Neural progenitor cell (in vitro differentiated cells): ENCODE measurements at regions not wholly inside any gene's neighbourhood (a gene's known extent, or its start where the extent isn't known, plus 50 kb on each side); places are given as distances from the start of the nearest gene placed in this dataset.
A peak's percentile ranks its signal among the peaks of the same experiment; 100 is the strongest.

Source experiments
- DNase-seq: peaks from one replicate; pipeline ENCODE4 v3.0.0-alpha.2; 2016; ENCODE audit warnings: low spot score
- H2AFZ ChIP-seq: fragments of 200-600 bp; sonication (generic); replicated peaks from 2 replicates; pipeline ENCODE4 v1.6.1; 2016; ENCODE audit warnings: antibody characterized with exemption
- H3F3A ChIP-seq: fragments of 200-600 bp; sonication (generic); 2 replicates; pipeline ENCODE4 v1.6.1; 2016; ENCODE audit warnings: antibody characterized with exemption, low read depth
- H3K27ac ChIP-seq: fragments of 200-600 bp; sonication (generic); 2 replicates; pipeline ENCODE4 v1.5.1; 2016; ENCODE audit warnings: mild to moderate bottlenecking
- H3K27me3 ChIP-seq: fragments of 200-600 bp; sonication (generic); 2 replicates; pipeline ENCODE4 v1.6.1; 2016; ENCODE audit warnings: mild to moderate bottlenecking, moderate library complexity
- H3K36me3 ChIP-seq: fragments of 200-600 bp; sonication (generic); 2 replicates; pipeline ENCODE4 v1.5.1; 2016
- H3K4me1 ChIP-seq: fragments of 200-600 bp; sonication (generic); 2 replicates; pipeline ENCODE4 v1.6.1; 2016; ENCODE audit warnings: mixed run types
- H3K4me2 ChIP-seq: fragments of 200-600 bp; sonication (generic); 2 replicates; pipeline ENCODE4 v1.6.1; 2016
- H3K4me3 ChIP-seq: fragments of 200-600 bp; sonication (generic); 2 replicates; pipeline ENCODE4 v1.5.1; 2016
- H3K79me2 ChIP-seq: fragments of 200-600 bp; sonication (generic); 2 replicates; pipeline ENCODE4 v1.6.1; 2016; ENCODE audit warnings: low read depth
- H3K9ac ChIP-seq: fragments of 200-600 bp; sonication (generic); 2 replicates; pipeline ENCODE4 v1.6.1; 2016
- H3K9me3 ChIP-seq: fragments of 200-600 bp; sonication (generic); 2 replicates; pipeline ENCODE4 v1.5.1; 2016; ENCODE audit warnings: low read depth
- H4K20me1 ChIP-seq: fragments of 200-600 bp; sonication (generic); 2 replicates; pipeline ENCODE4 v1.6.1; 2016; ENCODE audit warnings: low read depth
- H3K27ac Mint-ChIP-seq: 3 replicates; pipeline ENCODE4 v1.8.0; 2021; ENCODE audit warnings: mixed read lengths
- H3K27me3 Mint-ChIP-seq: 2 replicates; pipeline ENCODE4 v1.8.0; 2022; ENCODE audit warnings: low read depth, mild to moderate bottlenecking, inconsistent platforms, moderate library complexity, mixed read lengths; ENCODE audit not compliant: insufficient read depth
- H3K36me3 Mint-ChIP-seq: 3 replicates; pipeline ENCODE4 v1.8.0; 2021; ENCODE audit warnings: mixed read lengths
- H3K4me1 Mint-ChIP-seq: 3 replicates; pipeline ENCODE4 v1.8.0; 2021; ENCODE audit warnings: mixed read lengths
- H3K4me3 Mint-ChIP-seq: 3 replicates; pipeline ENCODE4 v1.8.0; 2021; ENCODE audit warnings: mild to moderate bottlenecking, moderate library complexity, mixed read lengths
- H3K9me3 Mint-ChIP-seq: 3 replicates; pipeline ENCODE4 v1.8.0; 2020; ENCODE audit warnings: mixed read lengths
- EZH2 ChIP-seq: fragments of 200-600 bp; sonication (generic); IDR thresholded peaks from 2 replicates; pipeline ENCODE4 v1.6.1; 2017; ENCODE audit warnings: antibody characterized with exemption, mild to moderate bottlenecking, moderate library complexity
- EZH2phosphoT487 ChIP-seq: fragments of 200-600 bp; sonication (generic); IDR thresholded peaks from 2 replicates; pipeline ENCODE4 v1.6.1; 2017; ENCODE audit warnings: antibody characterized with exemption
- TF ChIP-seq, protein P1 (sequence below): fragments of 200-600 bp; sonication (generic); IDR thresholded peaks from 2 replicates; pipeline ENCODE4 v1.5.1; 2017; ENCODE audit warnings: antibody characterized with exemption, mild to moderate bottlenecking

DNA sequence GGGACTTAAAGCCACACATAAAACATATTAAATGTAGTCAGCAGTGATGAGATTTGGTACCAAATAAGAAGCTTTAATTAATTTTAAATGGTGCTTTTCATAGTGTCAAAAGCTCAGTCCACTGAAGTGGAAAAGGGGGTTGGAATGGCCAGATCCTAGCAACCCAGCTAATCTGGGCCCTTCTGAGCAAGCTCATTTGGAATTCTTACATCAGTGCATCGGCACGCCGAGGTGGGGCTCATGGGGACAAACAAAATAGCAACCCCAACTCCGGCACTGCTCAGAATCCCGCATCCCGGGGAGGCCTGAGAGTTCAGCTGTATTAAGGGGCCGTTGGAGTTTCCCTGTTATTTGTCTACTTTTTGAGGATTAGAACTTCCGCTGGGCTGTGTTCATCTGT, 526.4 kb downstream of the SOX2 start:
- Histone ChIP-seq H3K79me2 (no peaks in the 10 kb centered on the region), H3K4me2 (peak overlapping the region; percentile 76), H3K27me3 (no peaks in the 10 kb centered on the region), H3K9ac (no peak overlapping the region), H3K4me1 (peaks cover 92% of the 10 kb centered on the region), H3K4me3 (peak overlapping the region; percentile 27), H3F3A (peaks cover 33% of the 10 kb centered on the region), H4K20me1 (no peaks in the 10 kb centered on the region), H3K27ac (peak overlapping the region; percentile 99), H2AFZ (no peak overlapping the region), H3K9me3 (no peaks in the 10 kb centered on the region), H3K36me3 (no peaks in the 10 kb centered on the region)
- peak; percentile 97 for DNase-seq
- Mint-ChIP-seq H3K9me3 (no peaks in the 10 kb centered on the region), H3K4me3 (peak overlapping the region; percentile 51), H3K4me1 (peaks cover 66% of the 10 kb centered on the region), H3K36me3 (no peaks in the 10 kb centered on the region), H3K27me3 (no peaks in the 10 kb centered on the region), H3K27ac (peak overlapping the region; percentile 100)
- TF ChIP-seq EZH2phosphoT487 (no peak), EZH2 (no peak)
- TF ChIP-seq, protein P1, sequence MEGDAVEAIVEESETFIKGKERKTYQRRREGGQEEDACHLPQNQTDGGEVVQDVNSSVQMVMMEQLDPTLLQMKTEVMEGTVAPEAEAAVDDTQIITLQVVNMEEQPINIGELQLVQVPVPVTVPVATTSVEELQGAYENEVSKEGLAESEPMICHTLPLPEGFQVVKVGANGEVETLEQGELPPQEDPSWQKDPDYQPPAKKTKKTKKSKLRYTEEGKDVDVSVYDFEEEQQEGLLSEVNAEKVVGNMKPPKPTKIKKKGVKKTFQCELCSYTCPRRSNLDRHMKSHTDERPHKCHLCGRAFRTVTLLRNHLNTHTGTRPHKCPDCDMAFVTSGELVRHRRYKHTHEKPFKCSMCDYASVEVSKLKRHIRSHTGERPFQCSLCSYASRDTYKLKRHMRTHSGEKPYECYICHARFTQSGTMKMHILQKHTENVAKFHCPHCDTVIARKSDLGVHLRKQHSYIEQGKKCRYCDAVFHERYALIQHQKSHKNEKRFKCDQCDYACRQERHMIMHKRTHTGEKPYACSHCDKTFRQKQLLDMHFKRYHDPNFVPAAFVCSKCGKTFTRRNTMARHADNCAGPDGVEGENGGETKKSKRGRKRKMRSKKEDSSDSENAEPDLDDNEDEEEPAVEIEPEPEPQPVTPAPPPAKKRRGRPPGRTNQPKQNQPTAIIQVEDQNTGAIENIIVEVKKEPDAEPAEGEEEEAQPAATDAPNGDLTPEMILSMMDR = no peak

DNA sequence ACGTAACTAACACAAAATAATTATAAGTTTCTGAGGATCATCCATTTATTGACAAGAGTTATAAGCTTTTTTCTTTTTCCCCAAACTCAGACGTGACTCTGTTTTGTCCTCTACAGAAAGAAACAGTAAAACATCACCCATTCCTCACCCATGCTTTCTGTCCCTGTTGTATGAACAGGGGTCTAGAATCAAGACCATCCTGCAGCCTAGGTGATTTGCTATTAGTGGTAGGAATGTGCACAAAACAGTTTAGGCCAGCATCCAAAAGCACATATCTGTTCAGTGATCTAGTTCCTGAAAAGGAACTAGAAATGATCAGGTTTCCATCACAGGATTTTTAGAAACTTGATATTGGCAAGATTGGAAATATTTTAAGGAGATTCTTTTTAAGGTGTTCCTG, 527.6 kb downstream of the SOX2 start:
- Histone ChIP-seq H3K4me2 (peak overlapping the region; percentile 76), H3K9me3 (no peaks in the 10 kb centered on the region), H3K4me1 (peaks cover 88% of the 10 kb centered on the region), H3F3A (peaks cover 33% of the 10 kb centered on the region), H2AFZ (no peak overlapping the region), H3K27me3 (no peaks in the 10 kb centered on the region), H3K79me2 (no peaks in the 10 kb centered on the region), H3K4me3 (no peak overlapping the region), H3K36me3 (no peaks in the 10 kb centered on the region), H3K27ac (peak overlapping the region; percentile 99), H4K20me1 (no peaks in the 10 kb centered on the region), H3K9ac (no peak overlapping the region)
- peak overlapping the region; percentile 100 for H3K27ac Mint-ChIP-seq
- no peaks in the 10 kb centered on the region for H3K27me3 Mint-ChIP-seq
- H3K36me3 Mint-ChIP-seq = no peaks in the 10 kb centered on the region
- no peak for TF ChIP-seq EZH2phosphoT487
- TF ChIP-seq, protein P1 = peak; percentile 25
- TF ChIP-seq EZH2 = no peak
- no peak for DNase-seq
- H3K4me3 Mint-ChIP-seq = no peak overlapping the region
- H3K9me3 Mint-ChIP-seq = no peaks in the 10 kb centered on the region
- peaks cover 57% of the 10 kb centered on the region for H3K4me1 Mint-ChIP-seq

DNA sequence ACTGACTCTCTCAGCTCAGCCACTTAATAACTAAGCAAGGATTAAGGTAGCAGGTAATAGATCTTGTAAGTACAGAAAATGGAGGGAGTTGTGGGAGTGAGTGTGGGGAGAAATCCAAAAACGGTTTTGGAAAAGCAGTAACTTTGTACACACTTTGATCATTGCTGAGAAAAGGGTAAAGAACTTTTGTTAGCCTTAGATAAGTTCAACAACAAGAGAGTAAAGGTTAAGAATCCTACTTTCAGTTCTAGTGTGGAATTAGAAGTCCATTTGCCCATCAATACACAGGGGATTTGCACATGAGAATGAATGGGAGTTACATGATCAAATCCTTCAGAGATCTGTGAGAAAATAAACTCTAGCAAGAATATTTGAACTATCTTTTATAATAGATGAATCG, 528.7 kb downstream of the SOX2 start:
- TF ChIP-seq, protein P1 = no peak
- TF ChIP-seq EZH2 (no peak), EZH2phosphoT487 (no peak)
- DNase-seq = no peak
- H3F3A ChIP-seq = peaks cover 33% of the 10 kb centered on the region
- peak overlapping the region; percentile 76 for H3K4me2 ChIP-seq
- H3K4me3 ChIP-seq = no peak overlapping the region
- Mint-ChIP-seq H3K9me3 (peaks cover 4% of the 10 kb centered on the region), H3K27me3 (peaks cover 3% of the 10 kb centered on the region), H3K4me1 (peaks cover 46% of the 10 kb centered on the region), H3K4me3 (peak overlapping the region; percentile 17), H3K27ac (peak overlapping the region; percentile 93), H3K36me3 (peaks cover 5% of the 10 kb centered on the region)
- no peaks in the 10 kb centered on the region for H3K27me3 ChIP-seq
- H3K9ac ChIP-seq = no peak overlapping the region
- H3K27ac ChIP-seq = no peak overlapping the region
- no peaks in the 10 kb centered on the region for H3K9me3 ChIP-seq
- H3K36me3 ChIP-seq = no peaks in the 10 kb centered on the region
- no peaks in the 10 kb centered on the region for H3K79me2 ChIP-seq
- no peak overlapping the region for H2AFZ ChIP-seq
- peaks cover 79% of the 10 kb centered on the region for H3K4me1 ChIP-seq
- H4K20me1 ChIP-seq = no peaks in the 10 kb centered on the region
